HepG2 (cell line): ENCODE measurements at regions not wholly inside any gene's neighbourhood (a gene's known extent, or its start where the extent isn't known, plus 50 kb on each side); places are given as distances from the start of the nearest gene placed in this dataset.

Source experiments
- ATAC-seq: fragments of 200-7000 bp; cut with Tn5 transposase; 3 replicates; pipeline ENCODE4 v1.9.1; 2020; ENCODE audit warnings: mild to moderate bottlenecking, moderate library complexity
- BruUV-seq: library from RNA; stranded (reverse); fragments of 400-500 nt; replicated peaks from 2 replicates; lab custom pipeline; 2021; lab: Mats Ljungman, UMichigan
- CTCF ChIA-PET: fragments of 300-600 bp; formaldehyde crosslinking; extraction: SDS; loops from one replicate; lab custom pipeline; 2021; ENCODE audit warnings: low total read pairs, inconsistent platforms, low intra/inter-chr PET ratio; lab: Yijun Ruan, JAX
- POLR2A ChIA-PET: fragments of 350-600 bp; sonication (Branson Sonifier 250); formaldehyde crosslinking; loops from one replicate; lab custom pipeline; 2020; ENCODE audit warnings: antibody characterized with exemption, inconsistent platforms; lab: Yijun Ruan, JAX
- DNase-seq: peaks from one replicate; pipeline ENCODE4 v3.0.0-alpha.2; 2015; ENCODE audit warnings: low spot score
- FAIRE-seq: peaks from 3 replicates; lab custom pipeline; 2011; peaks lifted over from hg19 to GRCh38; lab: Jason Lieb, UNC
- H2AFZ ChIP-seq: one replicate; pipeline ENCODE4 v1.6.1; 2011; ENCODE audit warnings: low read length, inconsistent platforms
- H3K27ac ChIP-seq: fragments of 300-600 bp; 3 replicates; pipeline ENCODE4 v1.8.0; 2011; ENCODE audit warnings: mixed run types, mild to moderate bottlenecking, mixed read lengths, low read length, inconsistent platforms; ENCODE audit not compliant: insufficient read depth; ENCODE audit errors: extremely low read length
- H3K27me3 ChIP-seq, 2 experiments: fragments of 200-600 bp in 1 of 2; 2 replicates in 1 of 2; 3 replicates in 1 of 2; pipeline versions ENCODE4 v1.6.0 to v1.8.0; 2011; ENCODE audit warnings: low read length in 2 of 2, mild to moderate bottlenecking in 2 of 2, moderate library complexity in 2 of 2, inconsistent platforms in 1 of 2; ENCODE audit not compliant: insufficient read depth in 2 of 2, control insufficient read depth in 1 of 2
- H3K36me3 ChIP-seq, 2 experiments: fragments of 200-600 bp in 1 of 2; replicated peaks in 1 of 2; 2 replicates in 1 of 2; 3 replicates in 1 of 2; pipeline versions ENCODE4 v1.5.1 to v1.8.0; 2011; ENCODE audit warnings: low read length in 2 of 2, inconsistent platforms in 1 of 2; ENCODE audit not compliant: insufficient read depth in 2 of 2, control insufficient read depth in 1 of 2
- H3K4me1 ChIP-seq: 2 replicates; pipeline ENCODE4 v1.5.1; 2012; ENCODE audit warnings: low read length, inconsistent platforms; ENCODE audit not compliant: insufficient read depth
- H3K4me2 ChIP-seq: 2 replicates; pipeline ENCODE4 v1.6.0; 2011; ENCODE audit warnings: low read depth, low read length, inconsistent platforms
- H3K4me3 ChIP-seq, 3 experiments: fragments of 200-600 bp in 1 of 3; sonication (generic), shearing (Covaris generic) in 1 of 3; replicated peaks in 1 of 3; 2 replicates each; pipeline ENCODE4 v1.5.1; 2011 to 2016; ENCODE audit warnings: low read length in 3 of 3, inconsistent platforms in 2 of 3, low read depth in 2 of 3, mild to moderate bottlenecking in 2 of 3, control low read depth in 1 of 3, mixed read lengths in 1 of 3; ENCODE audit not compliant: insufficient read depth in 1 of 3
- H3K79me2 ChIP-seq: one replicate; pipeline ENCODE4 v1.6.1; 2011; ENCODE audit warnings: low read length, inconsistent platforms; ENCODE audit not compliant: insufficient read depth
- H3K9ac ChIP-seq: 2 replicates; pipeline ENCODE4 v1.6.0; 2011; ENCODE audit warnings: mild to moderate bottlenecking, low read depth, low read length, inconsistent platforms; ENCODE audit not compliant: insufficient read depth
- H3K9me3 ChIP-seq: 2 replicates; pipeline ENCODE4 v1.5.1; 2012; ENCODE audit warnings: mild to moderate bottlenecking, low read length
- H4K20me1 ChIP-seq: 2 replicates; pipeline ENCODE4 v1.6.0; 2011; ENCODE audit warnings: inconsistent platforms, mild to moderate bottlenecking, low read length, moderate library complexity; ENCODE audit not compliant: insufficient read depth
- ARID5B ChIP-seq: IDR thresholded peaks from 2 replicates; pipeline ENCODE4 v1.4.0; 2020; ENCODE audit warnings: mild to moderate bottlenecking, missing genetic modification reagents
- CTCF ChIP-seq: sonication (generic); formaldehyde crosslinking; IDR thresholded peaks from 2 replicates; pipeline ENCODE4 v1.5.0; 2020; ENCODE audit warnings: mild to moderate bottlenecking, missing genetic modification reagents, moderate library complexity
- PREB ChIP-seq: sonication (generic); formaldehyde crosslinking; IDR thresholded peaks from 2 replicates; pipeline ENCODE4 v1.4.0; 2020; ENCODE audit warnings: missing genetic modification reagents
- STAG1 ChIP-seq: sonication (generic); formaldehyde crosslinking; IDR thresholded peaks from 2 replicates; pipeline ENCODE4 v1.4.0; 2020; ENCODE audit warnings: missing genetic modification reagents
- WGBS: methylation state at CpG from one replicate; pipeline ENCODE4 v1.1.6; 2017; ENCODE audit warnings: low lambda C conversion rate; 5-methylcytosine and 5-hydroxymethylcytosine counted together
- in situ Hi-C: cut with HindIII; loops from 2 replicates; pipeline ENCODE4 v1.10.0; 2017; ENCODE audit warnings: low pct_unique_long_range_greater_than_20kb; ENCODE audit not compliant: extremely low pct_ligation_motif_present
- intact Hi-C: fragments of 100-400 bp; cut with micrococcal nuclease; formaldehyde crosslinking; loops from one replicate; pipeline ENCODE4 v1.10.0; 2022; ENCODE audit not compliant: unreplicated experiment

- H3K27ac ChIP-seq = no peak overlapping the region
- FAIRE-seq = no peak
- peak; percentile 33; the same call in 1 of the 2 replicates for TF ChIP-seq STAG1 (CRISPR knock-in tag)
- TF ChIP-seq PREB (CRISPR knock-in tag) = no peak
- peak; percentile 56 for TF ChIP-seq CTCF (CRISPR knock-in tag)
- TF ChIP-seq ARID5B (CRISPR knock-in tag) = no peak
- TF ChIP-seq, all 625 proteins: peak for 2
- no TSS peak for BruUV-seq
- H3K9me3 ChIP-seq = no peaks in the 10 kb centered on the region
- no peaks in the 10 kb centered on the region for H4K20me1 ChIP-seq
- CTCF ChIA-PET = no interaction called here
- POLR2A ChIA-PET = no interaction called here
- H3K9ac ChIP-seq = no peak overlapping the region
- no peak overlapping the region for H2AFZ ChIP-seq
- H3K36me3 ChIP-seq = no peaks in the 10 kb centered on the region
- H3K4me1 ChIP-seq = no peaks in the 10 kb centered on the region
- no peaks in the 10 kb centered on the region for H3K79me2 ChIP-seq
- ATAC-seq (peak; percentile 66), DNase-seq (no peak)
- intact Hi-C loops = no loop called here
- 25% methylated on average over 2 of the region's 2 CpGs for WGBS
- H3K4me2 ChIP-seq = no peak overlapping the region
- H3K27me3 ChIP-seq = no peaks in the 10 kb centered on the region
- H3K4me3 ChIP-seq = no peak overlapping the region
- in situ Hi-C loops = no loop called here
Measured at GRCh38 chr3:34106879-34107278, 308.4 kb downstream of the PDCD6IP start.
